GM23338 (cell line): ENCODE measurements at regions not wholly inside any gene's neighbourhood (a gene's known extent, or its start where the extent isn't known, plus 50 kb on each side); places are given as distances from the start of the nearest gene placed in this dataset.

Experiments used
- ATAC-seq: fragments of 200-7000 bp; cut with Tn5 transposase; 3 replicates; pipeline ENCODE4 v1.9.1; 2020
- DNase-seq: peaks from one replicate; pipeline ENCODE4 v3.0.0-alpha.2; 2015; ENCODE audit warnings: low spot score
- H2AFZ ChIP-seq: fragments of 200-600 bp; sonication (generic); 2 replicates; pipeline ENCODE4 v1.8.0; 2016; ENCODE audit warnings: antibody characterized with exemption, mild to moderate bottlenecking, moderate library complexity
- H3F3A ChIP-seq: fragments of 200-600 bp; sonication (generic); replicated peaks from 2 replicates; pipeline ENCODE4 v1.8.0; 2017; ENCODE audit warnings: antibody characterized with exemption, mixed run types, low read depth
- H3K27ac ChIP-seq: fragments of 200-600 bp; sonication (generic); 2 replicates; pipeline ENCODE4 v1.6.1; 2016; ENCODE audit warnings: low read depth
- H3K27me3 ChIP-seq: fragments of 200-600 bp; sonication (generic); 2 replicates; pipeline ENCODE4 v1.8.0; 2016; ENCODE audit warnings: mild to moderate bottlenecking, mixed run types, moderate library complexity; ENCODE audit not compliant: insufficient read depth
- H3K36me3 ChIP-seq: fragments of 200-600 bp; sonication (generic); 2 replicates; pipeline ENCODE4 v1.8.0; 2016; ENCODE audit warnings: mild to moderate bottlenecking; ENCODE audit not compliant: insufficient read depth
- H3K4me1 ChIP-seq: fragments of 200-600 bp; sonication (generic); 2 replicates; pipeline ENCODE4 v1.8.0; 2016; ENCODE audit warnings: mild to moderate bottlenecking, moderate library complexity; ENCODE audit not compliant: insufficient read depth
- H3K4me2 ChIP-seq: fragments of 200-600 bp; sonication (generic); 2 replicates; pipeline ENCODE4 v1.7.1; 2017; ENCODE audit warnings: mixed run types
- H3K4me3 ChIP-seq: fragments of 200-600 bp; sonication (generic); 2 replicates; pipeline ENCODE4 v1.6.1; 2016; ENCODE audit warnings: mixed run types
- H3K79me2 ChIP-seq: fragments of 200-600 bp; sonication (generic); replicated peaks from 2 replicates; pipeline ENCODE4 v1.8.0; 2017; ENCODE audit warnings: mild to moderate bottlenecking; ENCODE audit not compliant: insufficient read depth
- H3K9me2 ChIP-seq: fragments of 200-600 bp; sonication (generic); 2 replicates; pipeline ENCODE4 v1.8.0; 2017; ENCODE audit not compliant: insufficient read depth
- H4K20me1 ChIP-seq: fragments of 200-600 bp; sonication (generic); replicated peaks from 2 replicates; pipeline ENCODE4 v1.8.0; 2017; ENCODE audit warnings: mild to moderate bottlenecking; ENCODE audit not compliant: insufficient read depth
- H3K27ac Mint-ChIP-seq: 2 replicates; pipeline ENCODE4 v1.8.0; 2020; ENCODE audit warnings: inconsistent platforms, mild to moderate bottlenecking, moderate library complexity, mixed read lengths
- H3K27me3 Mint-ChIP-seq: 3 replicates; pipeline ENCODE4 v1.8.0; 2022; ENCODE audit warnings: low read depth, mild to moderate bottlenecking, moderate library complexity, mixed read lengths, inconsistent platforms; ENCODE audit not compliant: insufficient read depth, poor library complexity
- H3K36me3 Mint-ChIP-seq: 3 replicates; pipeline ENCODE4 v1.8.0; 2021; ENCODE audit warnings: low read depth, mild to moderate bottlenecking, inconsistent platforms, moderate library complexity, mixed read lengths
- H3K4me1 Mint-ChIP-seq: 3 replicates; pipeline ENCODE4 v1.8.0; 2020; ENCODE audit warnings: mild to moderate bottlenecking, inconsistent platforms, mixed read lengths
- H3K4me3 Mint-ChIP-seq: 3 replicates; pipeline ENCODE4 v1.8.0; 2021; ENCODE audit warnings: moderate library complexity, mild to moderate bottlenecking, inconsistent platforms, mixed read lengths
- H3K9me3 Mint-ChIP-seq: 3 replicates; pipeline ENCODE4 v1.8.0; 2020; ENCODE audit warnings: moderate library complexity, mild to moderate bottlenecking, inconsistent platforms, mixed read lengths
- NANOG ChIP-seq: IDR thresholded peaks from 2 replicates; pipeline ENCODE4 v1.6.1; 2016; ENCODE audit warnings: antibody characterized with exemption, borderline replicate concordance
- POLR2AphosphoS5 ChIP-seq: IDR thresholded peaks from 2 replicates; pipeline ENCODE4 v1.6.1; 2016; ENCODE audit warnings: antibody characterized with exemption, low read depth

DNA sequence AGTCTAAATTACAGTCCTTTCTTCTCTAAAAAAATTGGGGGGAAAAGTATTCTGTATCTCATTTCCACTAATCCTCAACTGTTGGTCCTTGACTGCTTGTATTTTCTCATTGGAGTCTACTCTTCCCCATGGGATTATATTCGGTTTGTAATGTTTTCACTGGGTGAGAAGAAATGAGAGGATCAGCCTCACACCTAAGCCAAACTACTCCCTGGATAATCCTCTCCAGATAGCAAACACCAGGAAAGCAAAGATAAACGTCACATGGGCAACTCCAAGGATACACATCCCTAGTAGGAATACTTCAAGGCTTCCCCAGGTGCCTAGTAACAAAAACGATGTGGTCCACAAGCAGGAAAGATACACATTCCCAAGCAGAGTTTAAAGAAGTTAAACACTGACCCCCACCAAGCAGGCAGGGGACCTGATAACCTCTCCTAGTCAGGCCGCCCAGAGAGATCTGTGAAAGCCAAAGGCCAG is 53.9 kb upstream of the SOX4 start:
- Histone ChIP-seq H3F3A (no peaks in the 10 kb centered on the region), H3K27me3 (no peaks in the 10 kb centered on the region), H2AFZ (no peak overlapping the region), H3K4me2 (no peak overlapping the region), H3K4me1 (no peaks in the 10 kb centered on the region), H3K9me2 (no peaks in the 10 kb centered on the region), H3K4me3 (no peak overlapping the region), H3K79me2 (no peaks in the 10 kb centered on the region), H4K20me1 (no peaks in the 10 kb centered on the region), H3K36me3 (no peaks in the 10 kb centered on the region), H3K27ac (no peak overlapping the region)
- Mint-ChIP-seq H3K36me3 (peaks cover 6% of the 10 kb centered on the region; the same call in 1 of the 3 replicates), H3K4me1 (peaks cover 10% of the 10 kb centered on the region), H3K27ac (no peak overlapping the region), H3K4me3 (no peak overlapping the region), H3K27me3 (no peaks in the 10 kb centered on the region), H3K9me3 (peaks cover 10% of the 10 kb centered on the region)
- no peak for DNase-seq
- no peak for TF ChIP-seq NANOG
- TF ChIP-seq POLR2AphosphoS5 = no peak
- ATAC-seq = no peak
